Adipocyte (in vitro differentiated cells): ENCODE measurements at regions not wholly inside any gene's neighbourhood (a gene's known extent, or its start where the extent isn't known, plus 50 kb on each side); places are given as distances from the start of the nearest gene placed in this dataset.
"Not testable (repeated sequence)": the region's sequence is repeated elsewhere in the genome, so short reads cannot be mapped to it uniquely, and the experiment has no call there.

Experiments used
- DNase-seq: peaks from one replicate; pipeline ENCODE4 v3.0.0-alpha.2; 2015; ENCODE audit warnings: low read depth
- H3K27me3 ChIP-seq: replicated peaks from 2 replicates; pipeline ENCODE4 v1.7.0; 2013; ENCODE audit warnings: mild to moderate bottlenecking, low read length, moderate library complexity; ENCODE audit not compliant: control insufficient read depth, insufficient read depth
- H3K36me3 ChIP-seq: 2 replicates; pipeline ENCODE4 v1.7.0; 2013; ENCODE audit warnings: low read length, mild to moderate bottlenecking, moderate library complexity; ENCODE audit not compliant: control insufficient read depth, insufficient read depth, severe bottlenecking
- H3K4me1 ChIP-seq: 2 replicates; pipeline ENCODE4 v1.7.0; 2013; ENCODE audit warnings: mild to moderate bottlenecking, low read length, moderate library complexity; ENCODE audit not compliant: control insufficient read depth, insufficient read depth
- H3K4me3 ChIP-seq: 2 replicates; pipeline ENCODE4 v1.7.0; 2013; ENCODE audit warnings: mild to moderate bottlenecking, low read length, moderate library complexity
- H3K9ac ChIP-seq: 2 replicates; pipeline ENCODE4 v1.7.0; 2013; ENCODE audit warnings: mild to moderate bottlenecking, low read length, moderate library complexity
- H3K9me3 ChIP-seq: 2 replicates; pipeline ENCODE4 v1.7.0; 2013; ENCODE audit warnings: mild to moderate bottlenecking, low read length, moderate library complexity; ENCODE audit not compliant: control insufficient read depth

DNA sequence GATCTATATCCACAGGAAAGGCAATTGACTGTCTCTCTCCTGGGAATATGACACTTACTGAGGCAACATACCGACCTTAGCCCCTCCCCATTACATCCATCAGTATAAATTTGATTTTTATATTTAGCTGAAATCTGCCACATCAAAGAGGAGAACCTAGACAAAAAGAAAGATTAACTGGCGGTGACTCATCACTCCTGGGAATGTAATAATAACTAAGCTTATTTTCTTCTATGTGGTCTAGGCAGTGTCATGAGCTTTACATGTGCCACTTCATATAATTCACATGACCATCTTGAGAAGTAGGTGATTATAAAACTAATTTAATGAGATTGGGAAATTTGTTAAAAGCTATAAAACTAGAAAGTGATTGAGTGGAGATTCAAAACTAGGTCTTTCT lies 520.0 kb upstream of the HS3ST5 start:
- Histone ChIP-seq H3K27me3 (no peaks in the 10 kb centered on the region), H3K36me3 (no peaks in the 10 kb centered on the region), H3K4me3 (no peak overlapping the region), H3K9me3 (no peaks in the 10 kb centered on the region), H3K9ac (no peak overlapping the region), H3K4me1 (no peaks in the 10 kb centered on the region)
- DNase-seq: peak; percentile 5

DNA sequence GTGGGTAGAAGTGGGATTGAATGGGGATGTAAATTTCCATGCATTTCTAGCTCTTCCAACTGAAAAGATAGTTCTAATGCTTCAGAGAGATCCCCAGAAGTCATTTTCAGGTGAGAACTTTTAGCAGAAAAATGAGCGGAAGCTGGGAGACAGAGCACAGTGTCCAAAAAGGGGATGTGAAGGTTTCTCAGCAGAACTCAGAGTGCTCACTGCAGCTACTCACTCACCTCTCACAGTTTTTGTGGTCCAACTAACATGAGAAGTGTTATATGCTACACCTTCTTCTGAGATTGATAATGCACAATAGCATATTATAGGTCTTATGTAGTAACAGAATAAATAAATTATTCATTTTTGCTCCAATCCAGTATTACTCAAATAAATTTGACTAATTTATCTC lies 519.2 kb upstream of the HS3ST5 start:
- Histone ChIP-seq H3K9me3 (no peaks in the 10 kb centered on the region), H3K9ac (no peak overlapping the region), H3K4me3 (no peak overlapping the region), H3K36me3 (no peaks in the 10 kb centered on the region), H3K27me3 (no peaks in the 10 kb centered on the region), H3K4me1 (no peaks in the 10 kb centered on the region)
- no peak for DNase-seq

DNA sequence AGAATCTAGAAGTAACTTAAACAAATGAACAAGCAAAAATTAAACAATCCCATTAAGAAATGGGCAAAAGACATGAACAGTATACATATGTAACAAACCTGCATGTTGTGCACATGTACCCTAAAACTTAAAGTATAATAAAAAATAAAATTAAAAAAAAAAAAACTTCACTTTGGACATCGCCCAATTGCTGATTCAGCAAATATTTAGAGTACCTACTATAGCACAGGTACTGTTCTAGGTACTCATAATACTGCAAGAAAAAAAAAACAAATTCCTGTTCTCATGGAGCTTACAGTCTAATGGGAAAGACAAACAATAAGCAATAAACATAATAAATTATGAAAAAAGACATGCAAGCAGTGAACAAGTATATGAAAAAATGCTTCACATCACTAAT lies 501.5 kb upstream of the HS3ST5 start:
- Histone ChIP-seq H3K9ac (no peak overlapping the region), H3K36me3 (no peaks in the 10 kb centered on the region), H3K4me1 (no peaks in the 10 kb centered on the region), H3K9me3 (no peaks in the 10 kb centered on the region), H3K27me3 (no peaks in the 10 kb centered on the region), H3K4me3 (no peak overlapping the region)
- DNase-seq: no peak

DNA sequence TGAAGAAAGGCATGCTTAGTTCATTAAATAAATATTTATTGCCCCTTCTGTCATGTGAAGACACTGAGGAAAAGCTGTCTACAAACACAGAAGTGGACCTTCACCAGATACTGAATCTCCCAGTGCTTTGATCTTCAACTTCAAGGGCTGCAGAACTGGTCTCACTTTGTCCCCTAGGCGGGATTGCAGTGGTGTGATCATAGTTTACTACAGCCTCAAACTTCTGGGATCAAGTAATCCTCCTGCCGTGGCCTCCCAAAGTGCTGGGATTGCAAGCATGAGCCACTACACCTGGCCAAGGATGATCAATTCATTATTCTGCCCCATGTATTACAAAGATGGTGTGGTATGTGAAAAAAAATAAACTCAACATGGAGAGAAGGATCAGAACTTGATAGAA lies 496.2 kb upstream of the HS3ST5 start:
- DNase-seq: no peak
- Histone ChIP-seq H3K4me3 (no peak overlapping the region), H3K36me3 (no peaks in the 10 kb centered on the region), H3K27me3 (no peaks in the 10 kb centered on the region), H3K9me3 (no peaks in the 10 kb centered on the region), H3K4me1 (no peaks in the 10 kb centered on the region), H3K9ac (no peak overlapping the region)

DNA sequence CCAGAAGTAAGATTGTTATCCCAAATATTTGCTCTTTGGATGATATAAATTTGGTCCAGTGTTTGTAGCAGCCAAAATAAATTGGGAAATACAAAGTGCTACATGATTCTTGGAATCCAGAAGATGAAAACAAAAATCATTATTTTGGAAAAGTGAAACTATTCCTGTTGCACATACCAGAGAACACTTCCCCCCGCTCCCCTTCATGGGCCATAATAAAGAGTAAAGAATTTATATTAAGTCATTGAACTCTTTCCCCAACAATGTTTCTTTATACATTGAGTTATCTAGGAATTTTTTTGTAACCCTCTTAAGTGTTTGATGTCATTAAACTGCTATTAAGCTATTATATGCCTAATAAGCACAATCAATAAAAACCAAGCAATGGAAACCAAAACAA lies 490.4 kb upstream of the HS3ST5 start:
- Histone ChIP-seq H3K4me1 (no peaks in the 10 kb centered on the region), H3K9me3 (no peaks in the 10 kb centered on the region), H3K27me3 (no peaks in the 10 kb centered on the region), H3K36me3 (no peaks in the 10 kb centered on the region), H3K9ac (no peak overlapping the region), H3K4me3 (no peak overlapping the region)
- peak; percentile 1 for DNase-seq

DNA sequence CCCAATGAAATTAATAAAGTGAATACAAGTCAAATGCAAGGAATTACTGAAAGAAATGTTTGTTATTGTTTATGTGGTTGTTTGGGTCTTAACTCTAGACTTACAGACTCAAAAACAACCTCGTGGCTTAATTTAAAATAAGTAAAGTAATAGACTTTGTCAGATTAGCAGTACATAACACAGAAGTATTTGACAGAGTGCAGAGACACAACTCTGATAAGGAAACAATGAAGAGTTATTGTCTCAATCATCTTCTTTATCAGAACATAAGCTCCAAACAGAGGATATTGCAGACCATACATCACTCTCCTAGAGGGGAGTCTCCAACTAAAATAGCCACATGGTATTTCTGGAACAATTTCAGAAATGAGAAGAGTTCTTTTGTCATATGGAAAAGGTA lies 487.7 kb upstream of the HS3ST5 start:
- Histone ChIP-seq H3K9me3 (no peaks in the 10 kb centered on the region), H3K27me3 (no peaks in the 10 kb centered on the region), H3K4me1 (no peaks in the 10 kb centered on the region), H3K4me3 (no peak overlapping the region), H3K36me3 (no peaks in the 10 kb centered on the region), H3K9ac (no peak overlapping the region)
- DNase-seq: no peak

DNA sequence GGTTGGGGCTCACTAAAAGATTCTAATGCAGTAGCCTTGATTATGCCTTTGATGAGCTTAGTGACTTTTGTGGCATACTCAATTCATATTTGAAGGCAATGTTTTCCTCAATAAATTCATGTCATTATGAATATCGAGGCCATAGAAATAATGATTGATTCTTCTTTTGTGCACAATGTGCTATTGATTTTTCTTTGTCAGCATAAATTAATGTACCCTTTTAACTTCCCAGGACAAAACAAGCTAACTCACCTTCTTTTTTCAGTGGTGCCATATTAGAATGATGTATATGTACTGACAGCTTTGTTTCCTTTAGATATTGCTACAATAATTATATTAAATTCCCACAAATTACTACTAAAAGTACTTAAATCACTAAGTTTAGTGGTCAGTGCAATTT lies 484.3 kb upstream of the HS3ST5 start:
- H3K9ac ChIP-seq: no peak overlapping the region
- no peaks in the 10 kb centered on the region for H3K9me3 ChIP-seq
- no peak for DNase-seq
- H3K36me3 ChIP-seq: no peaks in the 10 kb centered on the region
- no peaks in the 10 kb centered on the region for H3K4me1 ChIP-seq
- no peaks in the 10 kb centered on the region for H3K27me3 ChIP-seq
- H3K4me3 ChIP-seq: no peak overlapping the region

DNA sequence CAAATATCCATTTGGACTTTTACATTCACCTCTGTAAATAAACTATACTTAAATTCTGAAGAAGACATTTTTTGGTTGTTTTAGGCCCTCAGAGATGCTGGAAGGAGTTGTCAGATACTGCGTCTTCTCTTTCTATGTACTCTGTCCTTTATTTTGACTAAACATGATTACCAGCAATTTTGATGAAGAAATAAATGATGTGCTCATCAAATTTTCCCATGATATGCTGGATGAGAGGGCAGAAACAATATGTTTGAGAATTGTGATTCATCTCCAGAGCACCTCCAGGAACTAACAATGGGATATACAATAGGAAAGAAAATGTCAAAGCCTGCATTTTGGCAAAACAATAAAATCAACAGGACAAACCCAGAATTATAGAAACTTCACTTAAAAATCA lies 481.6 kb upstream of the HS3ST5 start:
- H3K4me3 ChIP-seq: no peak overlapping the region
- H3K36me3 ChIP-seq: no peaks in the 10 kb centered on the region
- no peaks in the 10 kb centered on the region for H3K27me3 ChIP-seq
- H3K9ac ChIP-seq: no peak overlapping the region
- no peak for DNase-seq
- H3K9me3 ChIP-seq: no peaks in the 10 kb centered on the region
- H3K4me1 ChIP-seq: no peaks in the 10 kb centered on the region

DNA sequence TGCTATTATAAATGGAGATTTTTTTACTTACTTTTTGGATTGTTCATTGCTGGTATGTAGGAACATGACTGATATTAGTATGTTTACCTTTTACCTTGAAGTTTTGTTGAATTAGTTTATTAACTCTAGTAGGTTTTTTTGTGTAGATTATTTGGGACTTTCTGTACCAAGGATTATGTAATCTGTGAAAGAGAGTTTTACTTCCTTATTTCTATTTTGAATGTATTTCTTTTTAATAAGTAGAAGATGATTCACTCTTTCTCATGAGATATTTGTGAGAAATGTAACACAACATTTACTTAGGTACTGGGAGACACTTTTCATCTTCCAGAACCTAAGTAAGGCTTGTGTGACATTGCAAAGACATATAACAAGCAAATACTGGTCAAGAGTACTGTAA lies 473.9 kb upstream of the HS3ST5 start:
- H3K4me3 ChIP-seq: no peak overlapping the region

DNA sequence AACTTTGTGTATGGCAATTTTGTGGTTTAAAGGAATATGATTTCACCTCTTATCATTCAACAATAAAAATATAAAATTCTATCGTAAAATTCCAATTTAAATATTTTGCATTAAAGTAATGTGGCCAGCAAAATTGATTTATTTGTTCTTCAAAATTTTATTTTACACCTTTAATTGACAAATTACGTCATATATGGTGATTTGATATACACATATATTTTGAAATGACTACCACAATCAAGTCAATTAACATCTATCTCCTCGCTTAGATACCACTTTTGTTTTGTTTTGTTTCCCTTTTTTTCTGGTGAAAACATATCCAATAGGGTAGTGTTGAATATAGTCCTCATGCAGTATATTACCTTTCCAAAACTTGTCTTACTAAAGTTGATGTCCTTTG lies 467.6 kb upstream of the HS3ST5 start:
- DNase-seq: no peak
- H3K4me3 ChIP-seq: no peak overlapping the region
- H3K27me3 ChIP-seq: no peaks in the 10 kb centered on the region
- H3K9me3 ChIP-seq: no peaks in the 10 kb centered on the region
- H3K36me3 ChIP-seq: no peaks in the 10 kb centered on the region
- no peaks in the 10 kb centered on the region for H3K4me1 ChIP-seq
- H3K9ac ChIP-seq: no peak overlapping the region

More for the DNA sequence above, 473.9 kb upstream of the HS3ST5 start:
- no peaks in the 10 kb centered on the region for H3K4me1 ChIP-seq
- H3K9me3 ChIP-seq: no peaks in the 10 kb centered on the region
- no peak for DNase-seq
- no peak overlapping the region for H3K9ac ChIP-seq
- no peaks in the 10 kb centered on the region for H3K36me3 ChIP-seq
- H3K27me3 ChIP-seq: no peaks in the 10 kb centered on the region

DNA sequence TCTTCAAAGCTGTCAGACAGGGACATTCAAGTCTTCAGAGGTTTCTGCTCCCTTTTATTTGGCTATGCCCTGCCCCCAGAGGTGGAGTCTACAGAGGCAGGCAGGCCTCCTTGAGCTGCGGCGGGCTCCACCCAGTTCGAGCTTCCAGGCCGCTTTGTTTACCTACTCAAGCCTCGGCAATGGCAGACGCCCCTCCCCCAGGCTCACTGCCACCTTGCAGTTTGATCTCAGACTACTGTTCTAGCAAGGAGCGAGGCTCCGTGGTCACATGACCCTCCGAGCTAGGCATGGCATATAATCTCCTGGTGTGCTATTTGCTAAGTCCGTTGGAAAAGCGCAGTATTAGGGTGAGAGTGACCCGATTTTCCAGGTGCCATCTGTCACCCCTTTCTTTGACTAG lies 462.6 kb upstream of the HS3ST5 start:
- DNase-seq, H3K4me1 ChIP-seq, H3K36me3 ChIP-seq, H3K9me3 ChIP-seq, H3K27me3 ChIP-seq, H3K4me3 ChIP-seq, H3K9ac ChIP-seq: not testable (repeated sequence)

DNA sequence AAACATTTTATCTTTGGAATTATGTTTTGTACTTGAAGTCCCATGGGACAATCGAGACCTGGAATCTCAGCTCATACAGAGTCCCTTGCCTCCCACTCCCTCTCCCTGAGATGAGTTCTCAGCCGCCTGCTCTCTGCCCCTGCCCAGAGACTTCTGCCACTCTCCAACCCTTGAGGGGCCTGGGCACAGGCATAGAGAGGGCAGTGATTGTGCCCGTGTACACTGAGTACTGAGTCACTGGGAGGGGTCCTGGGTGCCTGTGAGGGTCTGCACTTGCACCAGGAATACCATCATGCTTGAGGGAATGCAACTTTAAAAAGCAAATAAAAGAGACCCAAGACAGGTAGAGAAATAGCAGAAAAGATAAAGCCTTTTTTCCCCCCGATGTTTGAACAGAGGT lies 453.8 kb upstream of the HS3ST5 start:
- H3K36me3 ChIP-seq: no peaks in the 10 kb centered on the region
- no peak for DNase-seq
- H3K4me3 ChIP-seq: no peak overlapping the region
- H3K9ac ChIP-seq: no peak overlapping the region
- H3K9me3 ChIP-seq: no peaks in the 10 kb centered on the region
- H3K27me3 ChIP-seq: no peaks in the 10 kb centered on the region
- H3K4me1 ChIP-seq: no peaks in the 10 kb centered on the region
